ENCODE measurements at regions not wholly inside any gene's neighbourhood (a gene's known extent, or its start where the extent isn't known, plus 50 kb on each side); places are given as distances from the start of the nearest gene placed in this dataset.

GRCh38 chrX:13906093-13906492 is 89.2 kb upstream of the GPM6B start:
- DNase-seq (ENCODE audit: low spot score) (no peak), FAIRE-seq (no peak)

- DNase-seq (ENCODE audit: low spot score) (no peak), FAIRE-seq (no peak)
Observed at GRCh38 chrX:13903405-13903804, 86.5 kb upstream of the GPM6B start.

GRCh38 chrX:13902406-13902805 is 85.5 kb upstream of the GPM6B start:
- DNase-seq (ENCODE audit: low spot score): no peak
- FAIRE-seq: no peak

- DNase-seq (ENCODE audit: low spot score): no peak
- FAIRE-seq: no peak
Observed at GRCh38 chrX:13901354-13901753, 84.5 kb upstream of the GPM6B start.

GRCh38 chrX:13900351-13900750 is 83.5 kb upstream of the GPM6B start:
- DNase-seq (ENCODE audit: low spot score): no peak
- no peak for FAIRE-seq

- FAIRE-seq: no peak
- DNase-seq (ENCODE audit: low spot score): no peak
Observed at GRCh38 chrX:13899607-13900006, 82.7 kb upstream of the GPM6B start.

- FAIRE-seq (no peak), DNase-seq (ENCODE audit: low spot score) (peak; percentile 5)
Observed at GRCh38 chrX:13898603-13899002, 81.7 kb upstream of the GPM6B start.

- DNase-seq (ENCODE audit: low spot score) (no peak), FAIRE-seq (no peak)
Observed at GRCh38 chrX:13898083-13898482, 81.2 kb upstream of the GPM6B start.

- DNase-seq (ENCODE audit: low spot score) (no peak), FAIRE-seq (no peak)
Observed at GRCh38 chrX:13897566-13897965, 80.7 kb upstream of the GPM6B start.

- DNase-seq (ENCODE audit: low spot score) (no peak), FAIRE-seq (no peak)
Observed at GRCh38 chrX:13894888-13895565, 78.1 kb upstream of the GPM6B start.

- DNase-seq (ENCODE audit: low spot score) (no peak), FAIRE-seq (no peak)
Observed at GRCh38 chrX:13893826-13894225, 76.9 kb upstream of the GPM6B start.

- DNase-seq (ENCODE audit: low spot score) (no peak), FAIRE-seq (no peak)
Observed at GRCh38 chrX:13892856-13893255, 76.0 kb upstream of the GPM6B start.

- FAIRE-seq (no peak), DNase-seq (ENCODE audit: low spot score) (no peak)
Observed at GRCh38 chrX:13891377-13892140, 74.7 kb upstream of the GPM6B start.

GRCh38 chrX:13890806-13891205 is 73.9 kb upstream of the GPM6B start:
- FAIRE-seq (no peak), DNase-seq (ENCODE audit: low spot score) (no peak)

GRCh38 chrX:13888284-13888683 is 71.4 kb upstream of the GPM6B start:
- DNase-seq (ENCODE audit: low spot score) (no peak), FAIRE-seq (no peak)

GRCh38 chrX:13885591-13885990 is 68.7 kb upstream of the GPM6B start:
- no peak for DNase-seq (ENCODE audit: low spot score)
- FAIRE-seq: no peak

GRCh38 chrX:13876652-13877051 is 59.8 kb upstream of the GPM6B start:
- DNase-seq (ENCODE audit: low spot score) (peak; percentile 7), FAIRE-seq (no peak)

- FAIRE-seq (no peak), DNase-seq (ENCODE audit: low spot score) (no peak)
Observed at GRCh38 chrX:13875572-13875971, 58.7 kb upstream of the GPM6B start.

- DNase-seq (ENCODE audit: low spot score) (no peak), FAIRE-seq (no peak)
Observed at GRCh38 chrX:13868591-13868990, 51.7 kb upstream of the GPM6B start.

Measured in RCC 7860 (cell line).